Activated naive CD4-positive, alpha-beta T cell treated with anti-CD3 and anti-CD28 coated beads for 36 hours (primary cell): ENCODE measurements at regions not wholly inside any gene's neighbourhood (a gene's known extent, or its start where the extent isn't known, plus 50 kb on each side); places are given as distances from the start of the nearest gene placed in this dataset.

Experiments
- CTCF ChIA-PET: fragments of 350-600 bp; sonication (Branson Sonifier 250); formaldehyde crosslinking; loops from one replicate; lab custom pipeline; 2021; ENCODE audit warnings: antibody characterized with exemption; lab: Charles Lee
- DNase-seq: peaks from one replicate; pipeline ENCODE4 v3.0.0-alpha.2; 2020
- H3K27ac Mint-ChIP-seq: one replicate; pipeline ENCODE4 v1.8.0; 2021; ENCODE audit warnings: mild to moderate bottlenecking, mixed read lengths
- H3K27me3 Mint-ChIP-seq: one replicate; pipeline ENCODE4 v1.8.0; 2021; ENCODE audit warnings: low read depth, mixed read lengths
- H3K36me3 Mint-ChIP-seq: one replicate; pipeline ENCODE4 v1.8.0; 2021; ENCODE audit warnings: low read depth, mixed read lengths
- H3K4me1 Mint-ChIP-seq: one replicate; pipeline ENCODE4 v1.8.0; 2021; ENCODE audit warnings: low read depth, mixed read lengths
- H3K4me3 Mint-ChIP-seq: one replicate; pipeline ENCODE4 v1.8.0; 2021; ENCODE audit warnings: mild to moderate bottlenecking, moderate library complexity, mixed read lengths
- H3K9me3 Mint-ChIP-seq: one replicate; pipeline ENCODE4 v1.8.0; 2021; ENCODE audit warnings: mixed read lengths
- intact Hi-C: fragments of 100-400 bp; cut with micrococcal nuclease; formaldehyde crosslinking; loops from one replicate; pipeline ENCODE4 v1.15.1; 2023

GRCh38 chr13:65461590-65461989, 1768.5 kb downstream of the PCDH9 start:
- intact Hi-C loops = no loop called here
- Mint-ChIP-seq H3K9me3 (peaks cover 11% of the 10 kb centered on the region), H3K4me3 (no peak overlapping the region), H3K27ac (no peak overlapping the region), H3K36me3 (no peaks in the 10 kb centered on the region), H3K4me1 (no peaks in the 10 kb centered on the region), H3K27me3 (no peaks in the 10 kb centered on the region)
- no peak for DNase-seq
- CTCF ChIA-PET = no interaction called here

GRCh38 chr13:65460136-65460535, 1770.0 kb downstream of the PCDH9 start:
- Mint-ChIP-seq H3K27me3 (no peaks in the 10 kb centered on the region), H3K27ac (no peak overlapping the region), H3K9me3 (peaks cover 3% of the 10 kb centered on the region), H3K4me3 (no peak overlapping the region), H3K36me3 (no peaks in the 10 kb centered on the region), H3K4me1 (no peaks in the 10 kb centered on the region)
- intact Hi-C loops = no loop called here
- CTCF ChIA-PET = no interaction called here
- no peak for DNase-seq

- H3K4me3 Mint-ChIP-seq = no peak overlapping the region
- CTCF ChIA-PET = no interaction called here
- H3K9me3 Mint-ChIP-seq = peaks cover 3% of the 10 kb centered on the region
- H3K36me3 Mint-ChIP-seq = no peaks in the 10 kb centered on the region
- no peak for DNase-seq
- H3K27me3 Mint-ChIP-seq = no peaks in the 10 kb centered on the region
- intact Hi-C loops = no loop called here
- no peak overlapping the region for H3K27ac Mint-ChIP-seq
- H3K4me1 Mint-ChIP-seq = no peaks in the 10 kb centered on the region
These were observed 1773.8 kb downstream of the PCDH9 start for GRCh38 chr13:65456150-65456912.

GRCh38 chr13:65454403-65454802, 1775.7 kb downstream of the PCDH9 start:
- Mint-ChIP-seq H3K4me1 (no peaks in the 10 kb centered on the region), H3K4me3 (no peak overlapping the region), H3K36me3 (no peaks in the 10 kb centered on the region), H3K27ac (no peak overlapping the region), H3K27me3 (no peaks in the 10 kb centered on the region), H3K9me3 (peaks cover 3% of the 10 kb centered on the region)
- no peak for DNase-seq
- CTCF ChIA-PET = no interaction called here
- intact Hi-C loops = no loop called here

- H3K9me3 Mint-ChIP-seq = peaks cover 3% of the 10 kb centered on the region
- CTCF ChIA-PET = no interaction called here
- no peaks in the 10 kb centered on the region for H3K4me1 Mint-ChIP-seq
- H3K27ac Mint-ChIP-seq = no peak overlapping the region
- H3K4me3 Mint-ChIP-seq = no peak overlapping the region
- H3K27me3 Mint-ChIP-seq = no peaks in the 10 kb centered on the region
- no peaks in the 10 kb centered on the region for H3K36me3 Mint-ChIP-seq
- no peak for DNase-seq
- intact Hi-C loops = no loop called here
These were observed 1776.2 kb downstream of the PCDH9 start for GRCh38 chr13:65453982-65454381.

- Mint-ChIP-seq H3K27ac (no peak overlapping the region), H3K27me3 (no peaks in the 10 kb centered on the region), H3K36me3 (no peaks in the 10 kb centered on the region), H3K9me3 (peaks cover 25% of the 10 kb centered on the region), H3K4me3 (no peak overlapping the region), H3K4me1 (no peaks in the 10 kb centered on the region)
- intact Hi-C loops = no loop called here
- no peak for DNase-seq
- CTCF ChIA-PET = no interaction called here
These were observed 1784.8 kb downstream of the PCDH9 start for GRCh38 chr13:65445340-65445739.

- intact Hi-C loops = no loop called here
- CTCF ChIA-PET = no interaction called here
- Mint-ChIP-seq H3K27me3 (no peaks in the 10 kb centered on the region), H3K4me3 (no peak overlapping the region), H3K4me1 (no peaks in the 10 kb centered on the region), H3K9me3 (peaks cover 11% of the 10 kb centered on the region), H3K36me3 (peaks cover 2% of the 10 kb centered on the region), H3K27ac (no peak overlapping the region)
- no peak for DNase-seq
These were observed 1794.5 kb downstream of the PCDH9 start for GRCh38 chr13:65435590-65435989.

- CTCF ChIA-PET = no interaction called here
- no peak overlapping the region for H3K27ac Mint-ChIP-seq
- H3K4me3 Mint-ChIP-seq = no peak overlapping the region
- DNase-seq = no peak
- H3K9me3 Mint-ChIP-seq = peaks cover 6% of the 10 kb centered on the region
- H3K4me1 Mint-ChIP-seq = no peaks in the 10 kb centered on the region
- intact Hi-C loops = no loop called here
- peaks cover 1% of the 10 kb centered on the region for H3K36me3 Mint-ChIP-seq
- no peaks in the 10 kb centered on the region for H3K27me3 Mint-ChIP-seq
These were observed 1812.2 kb downstream of the PCDH9 start for GRCh38 chr13:65417953-65418352.

- H3K9me3 Mint-ChIP-seq = peaks cover 6% of the 10 kb centered on the region
- H3K27me3 Mint-ChIP-seq = no peaks in the 10 kb centered on the region
- CTCF ChIA-PET = no interaction called here
- no peak overlapping the region for H3K27ac Mint-ChIP-seq
- DNase-seq = no peak
- intact Hi-C loops = no loop called here
- H3K4me3 Mint-ChIP-seq = no peak overlapping the region
- no peaks in the 10 kb centered on the region for H3K4me1 Mint-ChIP-seq
- peaks cover 1% of the 10 kb centered on the region for H3K36me3 Mint-ChIP-seq
These were observed 1813.4 kb downstream of the PCDH9 start for GRCh38 chr13:65416784-65417183.

- Mint-ChIP-seq H3K9me3 (peaks cover 3% of the 10 kb centered on the region), H3K4me3 (no peak overlapping the region), H3K36me3 (peaks cover 1% of the 10 kb centered on the region), H3K27ac (no peak overlapping the region), H3K4me1 (no peaks in the 10 kb centered on the region), H3K27me3 (no peaks in the 10 kb centered on the region)
- intact Hi-C loops = no loop called here
- CTCF ChIA-PET = no interaction called here
- no peak for DNase-seq
These were observed 1815.9 kb downstream of the PCDH9 start for GRCh38 chr13:65414187-65414586.

- intact Hi-C loops = no loop called here
- CTCF ChIA-PET = interaction anchor here (0.6 kb wide), 1 partner anchor 265 kb away, joined by 3 read pairs; no protein-coding TSS in a partner anchor
- H3K9me3 Mint-ChIP-seq = peaks cover 1% of the 10 kb centered on the region
- no peaks in the 10 kb centered on the region for H3K4me1 Mint-ChIP-seq
- no peaks in the 10 kb centered on the region for H3K27me3 Mint-ChIP-seq
- DNase-seq = no peak
- no peak overlapping the region for H3K27ac Mint-ChIP-seq
- no peaks in the 10 kb centered on the region for H3K36me3 Mint-ChIP-seq
- H3K4me3 Mint-ChIP-seq = no peak overlapping the region
These were observed 1818.6 kb downstream of the PCDH9 start for GRCh38 chr13:65411521-65411920.

GRCh38 chr13:65410791-65411190, 1819.3 kb downstream of the PCDH9 start:
- Mint-ChIP-seq H3K4me3 (no peak overlapping the region), H3K9me3 (peaks cover 1% of the 10 kb centered on the region), H3K27me3 (no peaks in the 10 kb centered on the region), H3K36me3 (no peaks in the 10 kb centered on the region), H3K4me1 (no peaks in the 10 kb centered on the region), H3K27ac (no peak overlapping the region)
- DNase-seq = no peak
- intact Hi-C loops = no loop called here
- CTCF ChIA-PET = no interaction called here

GRCh38 chr13:65401315-65401714, 1828.8 kb downstream of the PCDH9 start:
- no peaks in the 10 kb centered on the region for H3K4me1 Mint-ChIP-seq
- H3K4me3 Mint-ChIP-seq = no peak overlapping the region
- no peaks in the 10 kb centered on the region for H3K27me3 Mint-ChIP-seq
- intact Hi-C loops = no loop called here
- no peaks in the 10 kb centered on the region for H3K9me3 Mint-ChIP-seq
- no peak for DNase-seq
- no peaks in the 10 kb centered on the region for H3K36me3 Mint-ChIP-seq
- H3K27ac Mint-ChIP-seq = no peak overlapping the region
- CTCF ChIA-PET = no interaction called here
